IMR-90 (cell line): ENCODE measurements at regions not wholly inside any gene's neighbourhood (a gene's known extent, or its start where the extent isn't known, plus 50 kb on each side); places are given as distances from the start of the nearest gene placed in this dataset.

Experiments
- ATAC-seq: fragments of 200-7000 bp; cut with Tn5 transposase; 2 replicates; pipeline ENCODE4 v1.9.1; 2020; ENCODE audit warnings: low read depth, mild to moderate bottlenecking, moderate library complexity
- BruUV-seq: library from RNA; stranded (reverse); fragments of 400-500 nt; replicated peaks from 2 replicates; lab custom pipeline; 2021; lab: Mats Ljungman, UMichigan
- CTCF ChIA-PET: fragments of 300-600 bp; formaldehyde crosslinking; extraction: SDS; loops from one replicate; lab custom pipeline; 2021; ENCODE audit warnings: antibody characterized with exemption; lab: Yijun Ruan, JAX
- POLR2A ChIA-PET: fragments of 300-600 bp; sonication (Branson Sonifier 250); formaldehyde crosslinking; loops from one replicate; lab custom pipeline; 2022; ENCODE audit warnings: antibody characterized with exemption; ENCODE audit not compliant: unreplicated experiment; lab: Charles Lee
- DNase-seq: peaks from one replicate; pipeline ENCODE4 v3.0.0; 2013
- H2AFZ ChIP-seq: replicated peaks from 2 replicates; pipeline ENCODE3; 2013; ENCODE audit warnings: low read length, mild to moderate bottlenecking; ENCODE audit not compliant: poor library complexity
- H2AK5ac ChIP-seq: 2 replicates; pipeline ENCODE4 v1.6.1; 2013; ENCODE audit warnings: low read depth, low read length, inconsistent platforms
- H2AK9ac ChIP-seq: replicated peaks from 2 replicates; pipeline ENCODE3; 2013; ENCODE audit warnings: mild to moderate bottlenecking, low read depth, low read length, moderate library complexity; ENCODE audit not compliant: poor library complexity
- H2BK120ac ChIP-seq: 2 replicates; pipeline ENCODE4 v1.6.1; 2013; ENCODE audit warnings: low read depth, low read length, inconsistent platforms
- H2BK15ac ChIP-seq: 3 replicates; pipeline ENCODE4 v1.6.1; 2013; ENCODE audit warnings: low read depth, low read length, inconsistent platforms
- H2BK20ac ChIP-seq: 2 replicates; pipeline ENCODE4 v1.6.1; 2013; ENCODE audit warnings: low read depth, mild to moderate bottlenecking, inconsistent platforms, low read length, moderate library complexity
- H2BK5ac ChIP-seq: 2 replicates; pipeline ENCODE4 v1.6.1; 2013; ENCODE audit warnings: mild to moderate bottlenecking, low read depth, low read length, inconsistent platforms; ENCODE audit not compliant: poor library complexity, severe bottlenecking
- H3K14ac ChIP-seq: replicated peaks from 2 replicates; pipeline ENCODE4 v1.6.1; 2013; ENCODE audit warnings: low read depth, low read length, inconsistent platforms
- H3K18ac ChIP-seq: 2 replicates; pipeline ENCODE4 v1.6.1; 2013; ENCODE audit warnings: low read depth, low read length, control low read depth
- H3K23ac ChIP-seq: 2 replicates; pipeline ENCODE4 v1.6.1; 2013; ENCODE audit warnings: low read depth, low read length, inconsistent platforms
- H3K27ac ChIP-seq: 2 replicates; pipeline ENCODE4 v1.5.1; 2013; ENCODE audit warnings: mild to moderate bottlenecking, control low read depth, low read length; ENCODE audit not compliant: insufficient read depth
- H3K27me3 ChIP-seq: 2 replicates; pipeline ENCODE4 v1.6.1; 2013; ENCODE audit warnings: low read length; ENCODE audit not compliant: control insufficient read depth, insufficient read depth
- H3K36me3 ChIP-seq: 2 replicates; pipeline ENCODE4 v1.6.1; 2013; ENCODE audit warnings: low read length, mixed read lengths; ENCODE audit not compliant: control insufficient read depth, insufficient read depth
- H3K4ac ChIP-seq: 2 replicates; pipeline ENCODE4 v1.6.1; 2013; ENCODE audit warnings: low read depth, low read length, inconsistent platforms
- H3K4me1 ChIP-seq: 2 replicates; pipeline ENCODE4 v1.6.1; 2013; ENCODE audit warnings: low read length, mixed read lengths; ENCODE audit not compliant: control insufficient read depth, insufficient read depth
- H3K4me2 ChIP-seq: 2 replicates; pipeline ENCODE4 v1.6.1; 2013; ENCODE audit warnings: low read depth, mild to moderate bottlenecking, control low read depth, low read length, moderate library complexity
- H3K4me3 ChIP-seq: 2 replicates; pipeline ENCODE4 v1.5.1; 2013; ENCODE audit warnings: low read depth, mild to moderate bottlenecking, control low read depth, low read length, moderate library complexity; ENCODE audit not compliant: insufficient read depth
- H3K56ac ChIP-seq: 2 replicates; pipeline ENCODE4 v1.6.1; 2013; ENCODE audit warnings: low read length, inconsistent platforms; ENCODE audit not compliant: insufficient read depth; ENCODE audit errors: extremely low read depth
- H3K79me1 ChIP-seq, 2 experiments: 2 replicates each; pipeline ENCODE4 v1.6.1; 2013; ENCODE audit warnings: low read length in 2 of 2, inconsistent platforms in 1 of 2, low read depth in 1 of 2
- H3K9ac ChIP-seq: 2 replicates; pipeline ENCODE4 v1.6.1; 2013; ENCODE audit warnings: low read depth, low read length, control low read depth
- H3K9me1 ChIP-seq: 2 replicates; pipeline ENCODE4 v1.6.1; 2013; ENCODE audit warnings: low read length, inconsistent platforms; ENCODE audit not compliant: insufficient read depth
- H3K9me3 ChIP-seq: 2 replicates; pipeline ENCODE4 v1.6.1; 2013; ENCODE audit warnings: low read length; ENCODE audit not compliant: control insufficient read depth, insufficient read depth
- H4K20me1 ChIP-seq: 2 replicates; pipeline ENCODE4 v1.6.1; 2013; ENCODE audit warnings: low read length, inconsistent platforms; ENCODE audit not compliant: insufficient read depth
- H4K5ac ChIP-seq: 2 replicates; pipeline ENCODE4 v1.6.1; 2013; ENCODE audit warnings: mild to moderate bottlenecking, low read depth, low read length, control low read depth
- H4K8ac ChIP-seq, 2 experiments: 2 replicates each; pipeline ENCODE4 v1.6.1; 2013; ENCODE audit warnings: low read depth in 2 of 2, low read length in 2 of 2, control low read depth in 1 of 2, inconsistent platforms in 1 of 2
- H4K91ac ChIP-seq: 2 replicates; pipeline ENCODE4 v1.6.1; 2013; ENCODE audit warnings: low read depth, low read length, inconsistent platforms; ENCODE audit not compliant: insufficient read depth
- BHLHE40 ChIP-seq: fragments of 150-350 bp; IDR thresholded peaks from 2 replicates; pipeline ENCODE4 v1.6.1; 2016; ENCODE audit warnings: mild to moderate bottlenecking, low read depth, low read length
- CEBPB ChIP-seq: IDR thresholded peaks from 2 replicates; pipeline ENCODE4 v1.6.1; 2012; ENCODE audit warnings: low read depth, low read length, improper control_type of control experiment
- CHD1 ChIP-seq: IDR thresholded peaks from 2 replicates; pipeline ENCODE4 v1.6.1; 2012; ENCODE audit warnings: low read depth, low read length, improper control_type of control experiment
- CTCF ChIP-seq: conservative IDR thresholded peaks from 2 replicates; pipeline ENCODE4 v1.5.1; 2012; ENCODE audit warnings: mild to moderate bottlenecking, low read depth, low read length, improper control_type of control experiment
- FOS ChIP-seq: fragments of 150-350 bp; IDR thresholded peaks from 2 replicates; pipeline ENCODE4 v1.6.1; 2016; ENCODE audit warnings: low read depth, low read length
- MAFK ChIP-seq: IDR thresholded peaks from 2 replicates; pipeline ENCODE4 v1.6.1; 2012; ENCODE audit warnings: low read depth, low read length, improper control_type of control experiment
- MAZ ChIP-seq: IDR thresholded peaks from 2 replicates; pipeline ENCODE4 v1.6.1; 2012; ENCODE audit warnings: low read depth, mild to moderate bottlenecking, low read length, improper control_type of control experiment, moderate library complexity, borderline replicate concordance
- MXI1 ChIP-seq: IDR thresholded peaks from 2 replicates; pipeline ENCODE4 v1.6.1; 2012; ENCODE audit warnings: low read depth, mild to moderate bottlenecking, low read length, moderate library complexity, borderline replicate concordance
- NFE2L2 ChIP-seq: fragments of 150-350 bp; IDR thresholded peaks from 2 replicates; pipeline ENCODE4 v1.6.1; 2016; ENCODE audit warnings: low read depth, mild to moderate bottlenecking, low read length
- POLR2A ChIP-seq: IDR thresholded peaks from 2 replicates; pipeline ENCODE4 v1.6.1; 2012; ENCODE audit warnings: mild to moderate bottlenecking, low read depth, low read length
- RAD21 ChIP-seq: IDR thresholded peaks from 2 replicates; pipeline ENCODE4 v1.6.1; 2012; ENCODE audit warnings: low read length, improper control_type of control experiment
- RCOR1 ChIP-seq: IDR thresholded peaks from 2 replicates; pipeline ENCODE4 v1.6.1; 2012; ENCODE audit warnings: mild to moderate bottlenecking, low read length, improper control_type of control experiment; ENCODE audit not compliant: insufficient replicate concordance
- RFX5 ChIP-seq: IDR thresholded peaks from 2 replicates; pipeline ENCODE4 v1.8.0; 2012; ENCODE audit warnings: low read depth, mild to moderate bottlenecking, low read length, moderate library complexity
- SMC3 ChIP-seq: fragments of 150-350 bp; IDR thresholded peaks from 2 replicates; pipeline ENCODE4 v1.6.1; 2016; ENCODE audit warnings: low read depth, mild to moderate bottlenecking, antibody characterized with exemption, low read length, moderate library complexity
- USF2 ChIP-seq: fragments of 150-350 bp; IDR thresholded peaks from 2 replicates; pipeline ENCODE4 v1.6.1; 2017; ENCODE audit warnings: mild to moderate bottlenecking, antibody characterized with exemption, low read length, low read depth
- WGBS, 2 experiments: methylation state at CpG; one replicate each; pipeline versions ENCODE4 v1.1.5 to v1.1.7; 2013; ENCODE audit warnings: missing lambda C conversion rate in 2 of 2; ENCODE audit not compliant: insufficient read length in 1 of 2; ENCODE audit errors: extremely low coverage in 2 of 2; 5-methylcytosine and 5-hydroxymethylcytosine counted together
- dilution Hi-C: fragments of 300-500 bp; cut with HindIII; formaldehyde crosslinking; loops from one replicate; pipeline ENCODE4 v1.14.3; 2018; ENCODE audit warnings: low sequenced_read_pairs; ENCODE audit not compliant: unreplicated experiment
- in situ Hi-C: fragments of 300-500 bp; cut with MboI; formaldehyde crosslinking; loops from 3 replicates; pipeline ENCODE4 v1.14.3; 2019; ENCODE audit warnings: low sequenced_read_pairs, inconsistent platforms, mixed read lengths
- intact Hi-C: fragments of 100-400 bp; cut with micrococcal nuclease; formaldehyde crosslinking; loops from 2 replicates; pipeline ENCODE4 v1.10.0; 2022
- TF ChIP-seq, protein P1 (sequence below): fragments of 150-350 bp; IDR thresholded peaks from 2 replicates; pipeline ENCODE4 v1.6.1; 2016; ENCODE audit warnings: low read depth, mild to moderate bottlenecking, low read length, moderate library complexity, borderline replicate concordance

GRCh38 chr6:169894377-169894960 is 143.0 kb downstream of the ERMARD start:
- no peaks in the 10 kb centered on the region for H3K36me3 ChIP-seq
- H3K79me1 ChIP-seq = no peaks in the 10 kb centered on the region
- no peak overlapping the region for H3K9ac ChIP-seq
- no peak overlapping the region for H2BK5ac ChIP-seq
- no peak overlapping the region for H3K14ac ChIP-seq
- H4K5ac ChIP-seq = no peak overlapping the region
- H3K9me3 ChIP-seq = peaks cover 50% of the 10 kb centered on the region
- no peak overlapping the region for H3K56ac ChIP-seq
- H3K23ac ChIP-seq = no peak overlapping the region
- H2BK15ac ChIP-seq = no peak overlapping the region
- 90% methylated on average over 4 of the region's 21 CpGs; no CpG with 5 or more reads in 1 of the 2 experiments for WGBS, 2 experiments
- no peak overlapping the region for H3K4ac ChIP-seq
- TF ChIP-seq RFX5 (no peak), CHD1 (no peak), CTCF (no peak), FOS (no peak), CEBPB (no peak), RAD21 (no peak), SMC3 (no peak), NFE2L2 (no peak), POLR2A (no peak), BHLHE40 (no peak), MXI1 (no peak), MAFK (no peak), USF2 (no peak), MAZ (no peak), RCOR1 (no peak)
- TF ChIP-seq, protein P1, sequence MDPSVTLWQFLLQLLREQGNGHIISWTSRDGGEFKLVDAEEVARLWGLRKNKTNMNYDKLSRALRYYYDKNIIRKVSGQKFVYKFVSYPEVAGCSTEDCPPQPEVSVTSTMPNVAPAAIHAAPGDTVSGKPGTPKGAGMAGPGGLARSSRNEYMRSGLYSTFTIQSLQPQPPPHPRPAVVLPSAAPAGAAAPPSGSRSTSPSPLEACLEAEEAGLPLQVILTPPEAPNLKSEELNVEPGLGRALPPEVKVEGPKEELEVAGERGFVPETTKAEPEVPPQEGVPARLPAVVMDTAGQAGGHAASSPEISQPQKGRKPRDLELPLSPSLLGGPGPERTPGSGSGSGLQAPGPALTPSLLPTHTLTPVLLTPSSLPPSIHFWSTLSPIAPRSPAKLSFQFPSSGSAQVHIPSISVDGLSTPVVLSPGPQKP = no peak
- no peaks in the 10 kb centered on the region for H3K9me1 ChIP-seq
- no peak overlapping the region for H2AK9ac ChIP-seq
- H4K91ac ChIP-seq = no peak overlapping the region
- H3K4me1 ChIP-seq = no peaks in the 10 kb centered on the region
- no peak for DNase-seq
- H2BK20ac ChIP-seq = no peak overlapping the region
- no peak overlapping the region for H2BK120ac ChIP-seq
- no peak for ATAC-seq
- H4K20me1 ChIP-seq = no peaks in the 10 kb centered on the region
- CTCF ChIA-PET = no interaction called here
- POLR2A ChIA-PET = no interaction called here
- no peak overlapping the region for H4K8ac ChIP-seq
- H3K27ac ChIP-seq = no peak overlapping the region
- H3K4me2 ChIP-seq = no peak overlapping the region
- no TSS peak for BruUV-seq
- peak overlapping the region; percentile 21 for H2AFZ ChIP-seq
- no peak overlapping the region for H3K4me3 ChIP-seq
- no peak overlapping the region for H2AK5ac ChIP-seq
- intact Hi-C loops (no loop called here), dilution Hi-C loops (no loop called here), in situ Hi-C loops (no loop called here)
- H3K18ac ChIP-seq = no peak overlapping the region
- no peaks in the 10 kb centered on the region for H3K27me3 ChIP-seq
